Pulmonary artery endothelial cell (primary cell): ENCODE measurements at regions not wholly inside any gene's neighbourhood (a gene's known extent, or its start where the extent isn't known, plus 50 kb on each side); places are given as distances from the start of the nearest gene placed in this dataset.
A peak's percentile ranks its signal among the peaks of the same experiment; 100 is the strongest.
"Not testable (repeated sequence)": the region's sequence is repeated elsewhere in the genome, so short reads cannot be mapped to it uniquely, and the experiment has no call there.

Experiments used
- DNase-seq: peaks from one replicate; pipeline ENCODE4 v3.0.0-alpha.2; 2011; ENCODE audit warnings: low read depth, low spot score

DNA sequence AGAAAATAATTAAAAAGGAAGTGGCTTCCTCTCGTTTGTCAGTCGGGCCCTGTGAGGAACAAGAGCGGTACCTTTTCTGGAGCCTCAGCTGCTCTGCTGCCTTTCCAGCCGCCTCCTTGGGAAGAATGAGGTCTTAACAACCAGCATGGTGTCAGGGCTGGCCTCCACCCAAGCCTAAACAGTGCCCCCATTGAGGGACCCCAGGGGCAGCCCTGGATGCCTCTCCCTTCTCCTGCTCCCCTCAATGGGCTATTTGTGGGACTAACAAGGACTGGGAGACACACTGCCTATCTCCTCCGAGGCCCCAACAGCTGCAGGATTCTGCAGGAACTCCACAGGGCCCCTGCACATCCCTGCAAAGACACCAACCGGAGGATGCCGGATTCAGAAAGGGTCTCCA, 155.4 kb upstream of the MAP3K1 start:
- no peak for DNase-seq

GRCh38 chr5:56658972-56659371, 156.4 kb upstream of the MAP3K1 start:
- no peak for DNase-seq

GRCh38 chr5:56656846-56657726, 158.3 kb upstream of the MAP3K1 start:
- DNase-seq: no peak

DNA sequence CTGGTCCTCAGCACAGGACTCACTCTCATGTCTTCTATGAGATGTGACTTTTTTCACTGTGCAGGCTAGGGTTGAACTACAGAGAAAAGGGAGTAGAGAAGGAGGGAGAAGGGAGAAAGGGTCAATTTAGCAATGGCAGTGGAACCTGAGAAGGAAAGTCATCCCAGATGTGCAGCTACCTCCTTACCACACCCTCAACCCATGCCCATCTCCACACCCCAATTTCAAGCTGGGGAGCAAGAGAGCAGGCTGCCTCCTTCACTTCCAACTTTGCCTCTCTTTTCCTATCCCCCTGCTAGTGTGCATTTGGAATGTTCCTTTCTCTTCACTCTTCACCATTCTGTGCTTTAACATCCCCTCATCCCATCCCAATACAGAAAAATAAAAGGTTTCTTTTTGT, 163.5 kb upstream of the MAP3K1 start:
- no peak for DNase-seq

DNA sequence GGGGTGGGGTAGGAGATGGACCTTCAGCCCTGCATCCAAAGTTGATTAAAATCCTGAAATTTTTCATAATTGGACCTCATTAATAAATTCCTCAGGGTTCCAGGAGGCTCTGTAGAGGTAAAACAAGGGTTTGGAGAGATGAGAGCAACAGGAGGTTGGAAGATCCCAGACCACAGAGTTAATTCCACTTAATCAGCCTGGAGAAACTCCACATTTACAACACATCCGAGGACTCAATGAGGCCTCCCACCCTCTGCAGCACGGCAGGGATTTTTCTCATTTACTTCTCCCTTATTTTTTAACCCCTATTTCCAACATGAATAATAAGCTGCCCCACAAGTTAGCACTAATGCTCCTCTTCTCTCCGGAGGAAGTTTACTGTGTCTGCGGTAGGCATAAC, 165.0 kb upstream of the MAP3K1 start:
- no peak for DNase-seq

DNA sequence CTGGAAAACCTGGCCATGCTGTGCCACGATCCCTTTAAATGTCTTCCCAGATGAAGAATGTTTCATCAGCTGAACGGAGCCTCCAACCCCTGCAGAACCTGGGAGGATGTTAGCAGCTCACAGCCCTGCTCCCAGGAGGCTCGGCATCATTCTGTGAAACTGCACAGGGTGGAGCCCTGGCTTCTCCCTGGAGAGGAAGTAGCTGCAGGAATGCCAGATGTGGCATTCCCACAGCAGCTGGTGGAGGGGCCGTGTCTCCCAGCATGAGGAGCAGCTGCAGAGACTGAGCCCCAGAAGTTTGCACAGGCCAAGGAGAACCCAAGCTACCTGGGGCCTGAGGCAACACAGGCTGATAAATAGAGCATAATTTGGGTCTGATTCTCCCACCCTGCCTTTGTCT, 165.8 kb upstream of the MAP3K1 start:
- no peak for DNase-seq

DNA sequence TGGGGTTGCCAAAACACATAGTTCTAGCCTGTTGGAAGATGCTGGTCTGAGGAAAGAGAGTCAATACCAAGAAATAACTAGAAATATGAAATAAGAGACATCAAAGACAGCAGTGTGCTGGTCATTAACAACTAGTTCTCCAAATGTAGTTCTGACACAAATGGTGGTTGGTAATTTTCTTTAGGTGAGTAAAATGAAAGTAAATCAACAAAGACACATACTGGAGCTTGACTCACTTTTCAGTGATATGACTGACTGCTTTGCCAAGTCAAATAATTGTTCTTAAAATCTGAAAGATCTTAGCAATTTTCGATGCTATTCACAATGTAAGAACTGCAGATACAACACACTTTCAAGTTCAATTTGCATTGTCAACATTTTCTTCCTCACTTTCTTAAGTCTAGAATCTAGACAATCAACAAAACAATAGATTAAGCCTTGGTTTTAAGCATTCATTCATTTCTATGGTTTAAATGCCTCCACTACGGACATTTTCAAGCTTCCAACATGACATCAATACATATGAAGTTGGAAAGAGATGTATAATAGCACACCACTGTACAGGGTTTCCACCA, 166.8 kb upstream of the MAP3K1 start:
- DNase-seq: no peak

GRCh38 chr5:56647099-56647850, 168.1 kb upstream of the MAP3K1 start:
- no peak for DNase-seq

DNA sequence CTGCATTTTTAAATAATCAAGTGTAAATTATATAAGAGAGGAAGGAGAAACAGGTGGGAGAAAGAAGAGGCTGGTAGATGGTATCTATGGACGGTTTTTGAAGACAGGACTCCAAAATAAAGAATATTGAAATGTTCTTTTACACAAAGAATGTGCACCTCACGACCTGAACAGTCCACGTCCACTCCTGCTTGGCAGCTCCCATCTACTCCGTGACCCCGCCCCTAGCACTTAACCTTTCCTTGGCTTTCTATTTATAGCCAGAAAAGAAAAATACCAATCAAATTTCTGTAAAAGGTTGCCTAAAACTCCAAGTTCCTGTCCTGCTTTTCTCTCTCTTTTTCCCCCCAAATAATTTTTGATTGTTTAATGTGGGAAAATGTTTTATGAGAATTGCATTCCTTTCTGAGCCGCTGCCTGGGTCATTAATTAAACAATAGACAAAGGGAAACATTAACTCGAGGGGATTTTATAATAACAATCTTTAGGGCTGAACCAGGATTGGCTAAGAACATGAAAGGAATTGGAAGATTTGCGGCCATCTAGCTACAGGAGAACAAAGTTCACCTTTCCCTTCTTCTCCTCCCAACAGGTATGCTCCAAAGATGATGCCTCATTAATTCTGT, 173.6 kb upstream of the MAP3K1 start:
- DNase-seq: no peak

- no peak for DNase-seq
Observed at GRCh38 chr5:56640763-56641406, 174.5 kb upstream of the MAP3K1 start.

- DNase-seq: no peak
Observed at GRCh38 chr5:56639476-56639875, 175.9 kb upstream of the MAP3K1 start.

DNA sequence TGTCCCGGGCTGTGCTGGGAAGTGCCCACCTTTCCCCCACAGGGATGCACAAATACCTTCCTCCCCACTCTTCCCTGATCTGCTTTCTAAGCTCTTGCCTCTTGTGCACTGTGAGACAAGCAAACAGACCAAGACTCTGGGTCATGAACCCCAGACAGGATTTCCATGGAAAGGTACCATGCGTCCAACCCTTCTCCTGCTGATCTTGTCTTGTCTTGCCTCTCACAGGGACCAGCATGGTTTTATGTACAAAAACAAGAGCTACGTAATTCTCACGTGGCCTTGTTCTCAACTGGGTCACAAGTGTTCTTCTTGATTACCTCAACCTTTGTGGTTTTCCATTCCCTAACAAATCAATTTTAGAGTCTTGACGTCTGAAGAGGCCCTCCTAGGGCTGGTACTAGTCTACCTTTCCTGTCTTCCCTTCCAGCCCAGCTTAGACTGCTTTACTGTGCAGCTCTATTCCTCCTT, 176.5 kb upstream of the MAP3K1 start:
- DNase-seq: no peak

GRCh38 chr5:56638061-56638621, 177.2 kb upstream of the MAP3K1 start:
- DNase-seq: no peak

DNA sequence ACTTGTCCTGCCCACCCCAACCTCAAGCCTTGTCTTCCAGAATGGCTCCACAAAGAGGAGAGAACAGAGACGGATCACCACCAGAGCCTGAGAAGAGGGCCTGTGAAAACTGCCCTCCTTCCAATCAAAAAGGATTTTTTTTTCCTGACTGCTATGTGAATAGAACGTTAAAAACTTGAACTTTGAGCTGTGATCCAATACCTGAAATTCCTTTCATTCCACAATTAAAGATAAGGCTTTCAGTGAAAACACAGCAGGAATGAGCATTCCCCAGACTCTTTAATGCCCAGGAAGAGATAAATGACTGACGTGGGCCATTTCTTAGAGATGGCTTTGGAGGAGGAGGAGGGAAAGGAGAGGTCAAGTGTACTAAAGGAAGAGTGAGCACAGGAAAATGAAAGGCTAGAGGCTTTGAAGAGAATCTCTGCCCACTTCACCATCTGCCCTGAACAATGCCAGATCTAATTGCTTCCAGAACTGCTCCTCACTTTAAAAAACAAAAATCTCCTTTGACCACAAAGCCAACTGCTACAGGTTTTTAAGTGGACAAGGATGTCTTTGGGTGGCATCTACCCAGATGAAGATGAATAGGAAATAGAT, 177.9 kb upstream of the MAP3K1 start:
- peak; percentile 8 for DNase-seq

GRCh38 chr5:56633950-56634349, 181.4 kb upstream of the MAP3K1 start:
- DNase-seq: no peak

- DNase-seq: no peak
Observed at GRCh38 chr5:56632939-56633338, 182.4 kb upstream of the MAP3K1 start.

- DNase-seq: no peak
Observed at GRCh38 chr5:56632199-56632598, 183.2 kb upstream of the MAP3K1 start.

- no peak for DNase-seq
Observed at GRCh38 chr5:56631719-56632118, 183.6 kb upstream of the MAP3K1 start.

- DNase-seq: not testable (repeated sequence)
Observed at GRCh38 chr5:56628616-56629015, 186.7 kb upstream of the MAP3K1 start.

- DNase-seq: peak; percentile 11
Observed at GRCh38 chr5:56625541-56625940, 189.8 kb upstream of the MAP3K1 start.

DNA sequence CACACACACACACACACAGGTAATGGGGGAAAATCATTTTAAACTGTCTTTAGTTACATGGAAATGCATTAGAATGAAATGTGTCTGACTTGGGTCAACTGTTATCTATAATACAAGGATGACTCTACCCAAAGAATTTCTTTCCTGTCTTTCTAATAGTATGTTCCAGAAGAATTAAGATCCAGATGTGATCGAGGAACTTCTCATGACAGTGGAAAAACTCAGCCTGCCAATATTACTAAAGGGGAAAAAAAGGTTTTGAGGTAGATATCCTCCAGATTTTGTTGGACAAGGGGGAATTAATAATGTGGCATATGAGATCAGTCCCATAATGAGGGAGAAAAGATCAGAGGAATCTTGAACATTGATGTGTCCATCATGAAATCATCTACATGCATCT, 190.6 kb upstream of the MAP3K1 start:
- DNase-seq: no peak
